HepG2 (cell line): ENCODE measurements at regions not wholly inside any gene's neighbourhood (a gene's known extent, or its start where the extent isn't known, plus 50 kb on each side); places are given as distances from the start of the nearest gene placed in this dataset.
"Not testable (repeated sequence)": the region's sequence is repeated elsewhere in the genome, so short reads cannot be mapped to it uniquely, and the experiment has no call there.

Source experiments
- ATAC-seq: fragments of 200-7000 bp; cut with Tn5 transposase; 3 replicates; pipeline ENCODE4 v1.9.1; 2020; ENCODE audit warnings: mild to moderate bottlenecking, moderate library complexity
- BruUV-seq: library from RNA; stranded (reverse); fragments of 400-500 nt; replicated peaks from 2 replicates; lab custom pipeline; 2021; lab: Mats Ljungman, UMichigan
- CTCF ChIA-PET: fragments of 300-600 bp; formaldehyde crosslinking; extraction: SDS; loops from one replicate; lab custom pipeline; 2021; ENCODE audit warnings: low total read pairs, inconsistent platforms, low intra/inter-chr PET ratio; lab: Yijun Ruan, JAX
- POLR2A ChIA-PET: fragments of 350-600 bp; sonication (Branson Sonifier 250); formaldehyde crosslinking; loops from one replicate; lab custom pipeline; 2020; ENCODE audit warnings: antibody characterized with exemption, inconsistent platforms; lab: Yijun Ruan, JAX
- DNase-seq: peaks from one replicate; pipeline ENCODE4 v3.0.0-alpha.2; 2015; ENCODE audit warnings: low spot score
- FAIRE-seq: peaks from 3 replicates; lab custom pipeline; 2011; peaks lifted over from hg19 to GRCh38; lab: Jason Lieb, UNC
- H2AFZ ChIP-seq: one replicate; pipeline ENCODE4 v1.6.1; 2011; ENCODE audit warnings: low read length, inconsistent platforms
- H3K27ac ChIP-seq: fragments of 300-600 bp; 3 replicates; pipeline ENCODE4 v1.8.0; 2011; ENCODE audit warnings: mixed run types, mild to moderate bottlenecking, mixed read lengths, low read length, inconsistent platforms; ENCODE audit not compliant: insufficient read depth; ENCODE audit errors: extremely low read length
- H3K27me3 ChIP-seq, 2 experiments: fragments of 200-600 bp in 1 of 2; 2 replicates in 1 of 2; 3 replicates in 1 of 2; pipeline versions ENCODE4 v1.6.0 to v1.8.0; 2011; ENCODE audit warnings: low read length in 2 of 2, mild to moderate bottlenecking in 2 of 2, moderate library complexity in 2 of 2, inconsistent platforms in 1 of 2; ENCODE audit not compliant: insufficient read depth in 2 of 2, control insufficient read depth in 1 of 2
- H3K36me3 ChIP-seq, 2 experiments: fragments of 200-600 bp in 1 of 2; replicated peaks in 1 of 2; 2 replicates in 1 of 2; 3 replicates in 1 of 2; pipeline versions ENCODE4 v1.5.1 to v1.8.0; 2011; ENCODE audit warnings: low read length in 2 of 2, inconsistent platforms in 1 of 2; ENCODE audit not compliant: insufficient read depth in 2 of 2, control insufficient read depth in 1 of 2
- H3K4me1 ChIP-seq: 2 replicates; pipeline ENCODE4 v1.5.1; 2012; ENCODE audit warnings: low read length, inconsistent platforms; ENCODE audit not compliant: insufficient read depth
- H3K4me2 ChIP-seq: 2 replicates; pipeline ENCODE4 v1.6.0; 2011; ENCODE audit warnings: low read depth, low read length, inconsistent platforms
- H3K4me3 ChIP-seq, 3 experiments: fragments of 200-600 bp in 1 of 3; sonication (generic), shearing (Covaris generic) in 1 of 3; replicated peaks in 1 of 3; 2 replicates each; pipeline ENCODE4 v1.5.1; 2011 to 2016; ENCODE audit warnings: low read length in 3 of 3, inconsistent platforms in 2 of 3, low read depth in 2 of 3, mild to moderate bottlenecking in 2 of 3, control low read depth in 1 of 3, mixed read lengths in 1 of 3; ENCODE audit not compliant: insufficient read depth in 1 of 3
- H3K79me2 ChIP-seq: one replicate; pipeline ENCODE4 v1.6.1; 2011; ENCODE audit warnings: low read length, inconsistent platforms; ENCODE audit not compliant: insufficient read depth
- H3K9ac ChIP-seq: 2 replicates; pipeline ENCODE4 v1.6.0; 2011; ENCODE audit warnings: mild to moderate bottlenecking, low read depth, low read length, inconsistent platforms; ENCODE audit not compliant: insufficient read depth
- H3K9me3 ChIP-seq: 2 replicates; pipeline ENCODE4 v1.5.1; 2012; ENCODE audit warnings: mild to moderate bottlenecking, low read length
- H4K20me1 ChIP-seq: 2 replicates; pipeline ENCODE4 v1.6.0; 2011; ENCODE audit warnings: inconsistent platforms, mild to moderate bottlenecking, low read length, moderate library complexity; ENCODE audit not compliant: insufficient read depth
- FOXO4 ChIP-seq: sonication (generic); formaldehyde crosslinking; conservative IDR thresholded peaks from 2 replicates; pipeline ENCODE4 v1.8.1; 2023; ENCODE audit warnings: missing genetic modification reagents
- SRSF1 ChIP-seq: fragments of 200-400 bp; formaldehyde crosslinking; optimal IDR thresholded peaks from 2 replicates; pipeline ENCODE3; 2017; ENCODE audit warnings: mild to moderate bottlenecking, low read depth, low read length, moderate library complexity
- SSRP1 ChIP-seq: IDR thresholded peaks from 2 replicates; pipeline ENCODE4 v1.6.1; 2016; ENCODE audit warnings: control low read depth
- ZNF280D ChIP-seq: sonication (generic); formaldehyde crosslinking; IDR thresholded peaks from 2 replicates; pipeline ENCODE4 v1.5.1; 2020; ENCODE audit warnings: mild to moderate bottlenecking, missing genetic modification reagents
- ZNF503 ChIP-seq: sonication (generic); formaldehyde crosslinking; IDR thresholded peaks from 2 replicates; pipeline ENCODE4 v1.4.0; 2020; ENCODE audit warnings: missing genetic modification reagents
- WGBS: methylation state at CpG from one replicate; pipeline ENCODE4 v1.1.6; 2017; ENCODE audit warnings: low lambda C conversion rate; 5-methylcytosine and 5-hydroxymethylcytosine counted together
- in situ Hi-C: cut with HindIII; loops from 2 replicates; pipeline ENCODE4 v1.10.0; 2017; ENCODE audit warnings: low pct_unique_long_range_greater_than_20kb; ENCODE audit not compliant: extremely low pct_ligation_motif_present
- intact Hi-C: fragments of 100-400 bp; cut with micrococcal nuclease; formaldehyde crosslinking; loops from one replicate; pipeline ENCODE4 v1.10.0; 2022; ENCODE audit not compliant: unreplicated experiment

GRCh38 chr7:16086743-16087142 lies 334.6 kb downstream of the CRPPA start (continued):
- TF ChIP-seq ZNF280D (CRISPR knock-in tag) (no peak), SSRP1 (CRISPR knock-in tag) (no peak), SRSF1 (no peak), FOXO4 (CRISPR knock-in tag) (no peak), ZNF503 (CRISPR knock-in tag) (no peak)

- H3K9ac ChIP-seq, H3K4me1 ChIP-seq, BruUV-seq, H3K27ac ChIP-seq, H3K79me2 ChIP-seq, intact Hi-C loops, ATAC-seq, FAIRE-seq, in situ Hi-C loops, H3K4me2 ChIP-seq, H2AFZ ChIP-seq, H3K36me3 ChIP-seq, H3K4me3 ChIP-seq, CTCF ChIA-PET, H3K9me3 ChIP-seq, POLR2A ChIA-PET, H4K20me1 ChIP-seq, H3K27me3 ChIP-seq, DNase-seq: not testable (repeated sequence)
- WGBS = 24% methylated on average over 6 of the region's 6 CpGs
Measured at GRCh38 chr7:16085780-16086179, 335.6 kb downstream of the CRPPA start.
